ENCODE measurements at regions not wholly inside any gene's neighbourhood (a gene's known extent, or its start where the extent isn't known, plus 50 kb on each side); places are given as distances from the start of the nearest gene placed in this dataset.
A peak's percentile ranks its signal among the peaks of the same experiment; 100 is the strongest.

GRCh38 chr12:124195567-124195942 is 99.3 kb upstream of the RFLNA start:
- FAIRE-seq, result no peak
- CTCF ChIA-PET (ENCODE audit: low intra/inter-chr PET ratio), result no interaction called here
- ATAC-seq, result no peak

GRCh38 chr12:124196236-124196635 is 98.7 kb upstream of the RFLNA start:
- FAIRE-seq, result no peak
- H3K4me2 ChIP-seq (ENCODE audit: insufficient read depth, low read length), result no peak overlapping the region
- 2% methylated on average over 7 of the region's 7 CpGs for WGBS (ENCODE audit: insufficient coverage, low coverage, missing lambda C conversion rate)
- intact Hi-C loops (cut with micrococcal nuclease), result no loop called here
- no peaks in the 10 kb centered on the region for H3K36me3 ChIP-seq (ENCODE audit: control insufficient read depth, insufficient read depth, low read length)
- H3K27me3 ChIP-seq (ENCODE audit: control insufficient read depth in 2 of 2, insufficient read depth in 2 of 2, low read length in 2 of 2), result peaks cover 29 to 56% of the 10 kb centered on the region in 2 experiments
- H3K9ac ChIP-seq (ENCODE audit: insufficient read depth in 1 of 2, low read depth in 2 of 2, low read length in 2 of 2), result no peak overlapping the region
- H4K20me1 ChIP-seq (replicated peaks; ENCODE audit: control insufficient read depth, insufficient read depth, low read length), result no peaks in the 10 kb centered on the region
- DNase-seq (ENCODE audit: extremely low read depth in 1 of 4, low spot score in 3 of 4), result no peak
- H2AFZ ChIP-seq (ENCODE audit: low read depth, low read length), result no peak overlapping the region
- H3K4me1 ChIP-seq (replicated peaks in 1 of 2; ENCODE audit: control insufficient read depth in 2 of 2, insufficient read depth in 2 of 2, low read length in 2 of 2), result peaks cover 0 to 3% of the 10 kb centered on the region in 2 experiments; a peak in 1 of 5 replicates
- ATAC-seq, result no peak
- H3K4me3 ChIP-seq, result no peak overlapping the region
- in situ Hi-C loops (cut with MboI), result no loop called here
- BruUV-seq (replicated peaks), result no TSS peak
- ChIA-PET POLR2A (interaction anchor here (1.1 kb wide), 1 partner anchor 77 kb away, joined by 5 read pairs; no protein-coding TSS in a partner anchor), CTCF (ENCODE audit: low intra/inter-chr PET ratio) (no interaction called here)
- no peak overlapping the region for H3K27ac ChIP-seq (ENCODE audit: extremely low read depth, low read depth, low read length)
- H3K9me1 ChIP-seq (ENCODE audit: control insufficient read depth, insufficient read depth, low read length), result no peaks in the 10 kb centered on the region
- TF ChIP-seq FIP1L1 (IDR thresholded peaks at IDR 0.05; ENCODE audit: low read depth, low read length, poor library complexity, severe bottlenecking), result no peak
- peak; percentile 52 for TF ChIP-seq RBM25 (IDR thresholded peaks at IDR 0.05; ENCODE audit: low read depth, low read length, severe bottlenecking)
- TF ChIP-seq CBX3 (IDR thresholded peaks at IDR 0.05; ENCODE audit: borderline replicate concordance in 1 of 2, low read length in 2 of 2), result 0 out of 3 replicates have a peak, but pooled peaks of 1 of the 2 experiments have one; percentile 37
- TF ChIP-seq KDM1A (IDR thresholded peaks at IDR 0.05), result 0 out of 4 replicates have a peak, but pooled peaks of 1 of the 2 experiments have one; percentile 10
- TF ChIP-seq BCOR (IDR thresholded peaks at IDR 0.05), result 0 out of 2 replicates have a peak, but pooled peaks have one; percentile 40
- peaks cover 7% of the 10 kb centered on the region for H3K9me3 ChIP-seq (replicated peaks; ENCODE audit: control insufficient read depth, insufficient read depth, low read depth, low read length)
- H3K79me2 ChIP-seq (ENCODE audit: control insufficient read depth, insufficient read depth, low read length), result no peaks in the 10 kb centered on the region

More at GRCh38 chr12:124195567-124195942, 99.3 kb upstream of the RFLNA start:
- Histone ChIP-seq H3K4me3 (no peak overlapping the region), H3K27me3 (ENCODE audit: control insufficient read depth in 2 of 2, insufficient read depth in 2 of 2, low read length in 2 of 2) (peaks cover 29 to 56% of the 10 kb centered on the region in 2 experiments), H2AFZ (ENCODE audit: low read depth, low read length) (no peak overlapping the region), H3K27ac (ENCODE audit: extremely low read depth, low read depth, low read length) (no peak overlapping the region), H4K20me1 (replicated peaks; ENCODE audit: control insufficient read depth, insufficient read depth, low read length) (no peaks in the 10 kb centered on the region), H3K79me2 (ENCODE audit: control insufficient read depth, insufficient read depth, low read length) (no peaks in the 10 kb centered on the region), H3K9me3 (replicated peaks; ENCODE audit: control insufficient read depth, insufficient read depth, low read depth, low read length) (peaks cover 7% of the 10 kb centered on the region), H3K9me1 (ENCODE audit: control insufficient read depth, insufficient read depth, low read length) (no peaks in the 10 kb centered on the region), H3K4me1 (replicated peaks in 1 of 2; ENCODE audit: control insufficient read depth in 2 of 2, insufficient read depth in 2 of 2, low read length in 2 of 2) (peaks cover 3 to 10% of the 10 kb centered on the region in 2 experiments; a peak in 3 of 5 replicates), H3K9ac (ENCODE audit: insufficient read depth in 1 of 2, low read depth in 2 of 2, low read length in 2 of 2) (no peak overlapping the region), H3K36me3 (ENCODE audit: control insufficient read depth, insufficient read depth, low read length) (no peaks in the 10 kb centered on the region), H3K4me2 (ENCODE audit: insufficient read depth, low read length) (no peak overlapping the region)
- in situ Hi-C loops (cut with MboI) (no loop called here), intact Hi-C loops (cut with micrococcal nuclease) (no loop called here)
- no peak for DNase-seq (ENCODE audit: extremely low read depth in 1 of 4, low spot score in 3 of 4)
- no TSS peak for BruUV-seq (replicated peaks)
- peak; percentile 68 for TF ChIP-seq MAFG (tag; conservative IDR thresholded peaks at IDR 0.05)
- no peak for TF ChIP-seq TAF1 (IDR thresholded peaks at IDR 0.05; ENCODE audit: control insufficient read depth, extremely low read depth, insufficient read depth, low read length, severe bottlenecking)
- TF ChIP-seq ZNF436 (CRISPR knock-in tag; IDR thresholded peaks at IDR 0.05), result peak; percentile 72; the same call in 1 of the 2 replicates
- peak; percentile 71 for TF ChIP-seq ZNF316 (IDR thresholded peaks at IDR 0.05)
- TF ChIP-seq RBM25 (IDR thresholded peaks at IDR 0.05; ENCODE audit: low read depth, low read length, severe bottlenecking), result peak; percentile 81
- TF ChIP-seq MAFK (IDR thresholded peaks at IDR 0.05; ENCODE audit: low read length), result peak; percentile 63
- TF ChIP-seq ZFP36 (IDR thresholded peaks at IDR 0.05; ENCODE audit: low read depth, low read length, partially characterized antibody), result peak; percentile 92
- peak; percentile 57; the same call in 1 of the 2 replicates for TF ChIP-seq C11orf30 (IDR thresholded peaks at IDR 0.05; ENCODE audit: low read depth)
- no peak for TF ChIP-seq TEAD1 (CRISPR knock-in tag; IDR thresholded peaks at IDR 0.05)
- TF ChIP-seq BCOR (IDR thresholded peaks at IDR 0.05), result 0 out of 2 replicates have a peak, but pooled peaks have one; percentile 63
- TF ChIP-seq KDM1A (IDR thresholded peaks at IDR 0.05), result peak in 1 of 2 experiments; percentile 35; a peak in 1 of 4 replicates
- TF ChIP-seq MAFF (IDR thresholded peaks at IDR 0.05; ENCODE audit: low read length), result peak; percentile 67
- TF ChIP-seq FOXP1 (CRISPR knock-in tag; IDR thresholded peaks at IDR 0.05), result no peak
- 0 out of 2 replicates have a peak, but pooled peaks have one; percentile 23 for TF ChIP-seq ADNP (tag; IDR thresholded peaks at IDR 0.05)
- POLR2A ChIA-PET, result no interaction called here
- 4% methylated on average over 6 of the region's 6 CpGs for WGBS (ENCODE audit: insufficient coverage, low coverage, missing lambda C conversion rate)
